ENCODE measurements at regions not wholly inside any gene's neighbourhood (a gene's known extent, or its start where the extent isn't known, plus 50 kb on each side); places are given as distances from the start of the nearest gene placed in this dataset.

DNA sequence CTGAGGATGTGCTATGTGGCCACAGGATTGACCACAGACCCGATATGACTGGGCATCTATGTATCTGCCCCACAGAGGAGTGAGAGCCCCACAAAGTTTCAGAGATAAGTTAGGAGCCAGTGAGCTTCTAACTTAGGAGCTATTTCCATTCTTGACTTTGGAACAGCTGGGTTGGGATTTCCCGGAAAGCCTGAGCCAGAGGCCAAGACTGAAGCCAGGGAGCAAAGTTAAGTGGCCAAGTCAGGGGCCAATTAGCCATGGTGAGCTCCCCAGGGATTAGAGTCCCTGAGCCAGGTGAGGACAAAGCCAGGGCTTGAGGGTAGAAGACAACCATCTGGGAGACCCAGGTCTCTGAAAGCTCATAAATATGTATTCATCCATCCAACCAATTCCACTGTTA is 143.6 kb downstream of the MAFB start:
- TF ChIP-seq, protein P1, sequence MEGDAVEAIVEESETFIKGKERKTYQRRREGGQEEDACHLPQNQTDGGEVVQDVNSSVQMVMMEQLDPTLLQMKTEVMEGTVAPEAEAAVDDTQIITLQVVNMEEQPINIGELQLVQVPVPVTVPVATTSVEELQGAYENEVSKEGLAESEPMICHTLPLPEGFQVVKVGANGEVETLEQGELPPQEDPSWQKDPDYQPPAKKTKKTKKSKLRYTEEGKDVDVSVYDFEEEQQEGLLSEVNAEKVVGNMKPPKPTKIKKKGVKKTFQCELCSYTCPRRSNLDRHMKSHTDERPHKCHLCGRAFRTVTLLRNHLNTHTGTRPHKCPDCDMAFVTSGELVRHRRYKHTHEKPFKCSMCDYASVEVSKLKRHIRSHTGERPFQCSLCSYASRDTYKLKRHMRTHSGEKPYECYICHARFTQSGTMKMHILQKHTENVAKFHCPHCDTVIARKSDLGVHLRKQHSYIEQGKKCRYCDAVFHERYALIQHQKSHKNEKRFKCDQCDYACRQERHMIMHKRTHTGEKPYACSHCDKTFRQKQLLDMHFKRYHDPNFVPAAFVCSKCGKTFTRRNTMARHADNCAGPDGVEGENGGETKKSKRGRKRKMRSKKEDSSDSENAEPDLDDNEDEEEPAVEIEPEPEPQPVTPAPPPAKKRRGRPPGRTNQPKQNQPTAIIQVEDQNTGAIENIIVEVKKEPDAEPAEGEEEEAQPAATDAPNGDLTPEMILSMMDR (IDR thresholded peaks at IDR 0.05; ENCODE audit: poor library complexity): no peak
- TF ChIP-seq EZH2 (IDR thresholded peaks at IDR 0.05; ENCODE audit: borderline replicate concordance) (no peak), EZH2phosphoT487 (IDR thresholded peaks at IDR 0.05; ENCODE audit: low read depth, severe bottlenecking, unreplicated experiment) (no peak)
- Histone ChIP-seq H3K9me2 (replicated peaks; ENCODE audit: insufficient read depth) (no peaks in the 10 kb centered on the region), H3K27ac (no peak overlapping the region), H4K20me1 (ENCODE audit: insufficient read depth, poor library complexity, severe bottlenecking) (no peaks in the 10 kb centered on the region), H3K4me3 (no peak overlapping the region), H3K36me3 (replicated peaks; ENCODE audit: insufficient read depth, low read depth) (no peaks in the 10 kb centered on the region), H3K4me1 (ENCODE audit: insufficient read depth) (no peaks in the 10 kb centered on the region), H3K79me2 (no peaks in the 10 kb centered on the region), H3K4me2 (no peak overlapping the region), H3K9me3 (ENCODE audit: low read depth) (no peaks in the 10 kb centered on the region), H3K27me3 (peaks cover 2% of the 10 kb centered on the region), H2AFZ (no peak overlapping the region)
- no peak for DNase-seq (ENCODE audit: low spot score)
- 92% methylated on average over 2 of the region's 2 CpGs for WGBS (ENCODE audit: low lambda C conversion rate, missing lambda C conversion rate)

- WGBS (ENCODE audit: low lambda C conversion rate, missing lambda C conversion rate): 75% methylated on average over 2 of the region's 2 CpGs
- no peak for TF ChIP-seq EZH2phosphoT487 (IDR thresholded peaks at IDR 0.05; ENCODE audit: low read depth, severe bottlenecking, unreplicated experiment)
- TF ChIP-seq, protein P1 (IDR thresholded peaks at IDR 0.05; ENCODE audit: poor library complexity): no peak
- no peak for TF ChIP-seq EZH2 (IDR thresholded peaks at IDR 0.05; ENCODE audit: borderline replicate concordance)
- Histone ChIP-seq H3K9me2 (replicated peaks; ENCODE audit: insufficient read depth) (no peaks in the 10 kb centered on the region), H3K79me2 (no peaks in the 10 kb centered on the region), H3K4me1 (ENCODE audit: insufficient read depth) (no peaks in the 10 kb centered on the region), H4K20me1 (ENCODE audit: insufficient read depth, poor library complexity, severe bottlenecking) (no peaks in the 10 kb centered on the region), H3K36me3 (replicated peaks; ENCODE audit: insufficient read depth, low read depth) (no peaks in the 10 kb centered on the region), H3K27ac (no peak overlapping the region), H3K4me2 (no peak overlapping the region), H3K9me3 (ENCODE audit: low read depth) (no peaks in the 10 kb centered on the region), H2AFZ (no peak overlapping the region), H3K27me3 (peaks cover 7% of the 10 kb centered on the region), H3K4me3 (no peak overlapping the region)
- no peak for DNase-seq (ENCODE audit: low spot score)
Observed at GRCh38 chr20:40542065-40542464, 147.0 kb downstream of the MAFB start.

DNA sequence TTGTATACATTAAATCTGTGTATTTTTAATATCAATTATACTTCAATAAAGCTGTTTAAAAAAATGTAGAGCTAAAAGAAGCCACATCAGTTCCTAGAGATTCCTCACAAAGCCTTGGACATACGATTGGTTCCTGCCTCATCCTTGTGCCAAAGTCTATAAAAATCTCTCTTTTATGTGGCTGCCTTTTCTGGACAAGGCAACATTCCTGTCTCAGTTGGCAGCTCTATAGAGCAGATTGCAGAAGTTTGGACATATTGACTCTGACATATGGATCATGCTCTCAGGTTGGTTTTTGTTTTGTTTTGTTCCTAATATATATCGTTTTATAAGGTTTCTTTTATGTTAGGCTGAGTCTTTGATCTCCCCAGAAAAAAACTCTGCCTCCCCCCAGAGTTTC is 148.9 kb downstream of the MAFB start:
- Histone ChIP-seq H3K79me2 (no peaks in the 10 kb centered on the region), H3K9me2 (replicated peaks; ENCODE audit: insufficient read depth) (no peaks in the 10 kb centered on the region), H3K4me1 (ENCODE audit: insufficient read depth) (no peaks in the 10 kb centered on the region), H3K9me3 (ENCODE audit: low read depth) (no peaks in the 10 kb centered on the region), H3K27me3 (peaks cover 7% of the 10 kb centered on the region), H4K20me1 (ENCODE audit: insufficient read depth, poor library complexity, severe bottlenecking) (no peaks in the 10 kb centered on the region), H3K4me2 (no peak overlapping the region), H3K27ac (no peak overlapping the region), H3K4me3 (no peak overlapping the region), H2AFZ (no peak overlapping the region), H3K36me3 (replicated peaks; ENCODE audit: insufficient read depth, low read depth) (no peaks in the 10 kb centered on the region)
- no peak for DNase-seq (ENCODE audit: low spot score)
- no peak for TF ChIP-seq EZH2 (IDR thresholded peaks at IDR 0.05; ENCODE audit: borderline replicate concordance)
- TF ChIP-seq, protein P1 (IDR thresholded peaks at IDR 0.05; ENCODE audit: poor library complexity): no peak
- TF ChIP-seq EZH2phosphoT487 (IDR thresholded peaks at IDR 0.05; ENCODE audit: low read depth, severe bottlenecking, unreplicated experiment): no peak
- 52% methylated on average over 2 of the region's 2 CpGs for WGBS (ENCODE audit: low lambda C conversion rate, missing lambda C conversion rate)

DNA sequence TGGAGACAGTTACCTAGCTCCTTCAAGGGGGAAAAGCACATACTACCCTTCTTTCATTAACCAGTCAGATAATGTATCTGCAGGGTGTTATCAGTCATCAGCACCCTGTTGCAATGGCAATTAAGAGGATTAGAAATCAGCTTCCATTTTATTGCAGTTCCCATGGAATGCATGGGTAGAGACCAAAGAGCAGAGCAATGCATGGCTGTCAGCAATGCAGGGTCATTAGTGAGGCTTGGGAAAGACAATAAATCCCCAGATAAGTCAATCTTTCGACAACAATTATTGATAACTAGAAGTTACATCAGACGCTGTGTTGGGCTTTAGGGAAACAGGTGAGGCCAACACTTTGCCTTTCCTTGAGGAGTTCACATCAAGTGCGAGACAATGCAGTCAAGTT is 150.9 kb downstream of the MAFB start:
- Histone ChIP-seq H4K20me1 (ENCODE audit: insufficient read depth, poor library complexity, severe bottlenecking) (no peaks in the 10 kb centered on the region), H3K9me3 (ENCODE audit: low read depth) (no peaks in the 10 kb centered on the region), H3K27ac (no peak overlapping the region)

More for the DNA sequence above, 150.9 kb downstream of the MAFB start:
- Histone ChIP-seq H3K4me1 (ENCODE audit: insufficient read depth) (no peaks in the 10 kb centered on the region), H2AFZ (no peak overlapping the region), H3K36me3 (replicated peaks; ENCODE audit: insufficient read depth, low read depth) (no peaks in the 10 kb centered on the region), H3K27me3 (peaks cover 9% of the 10 kb centered on the region), H3K4me3 (no peak overlapping the region), H3K9me2 (replicated peaks; ENCODE audit: insufficient read depth) (no peaks in the 10 kb centered on the region), H3K4me2 (no peak overlapping the region), H3K79me2 (no peaks in the 10 kb centered on the region)
- 58% methylated on average over 3 of the region's 3 CpGs for WGBS (ENCODE audit: low lambda C conversion rate, missing lambda C conversion rate)
- TF ChIP-seq EZH2phosphoT487 (IDR thresholded peaks at IDR 0.05; ENCODE audit: low read depth, severe bottlenecking, unreplicated experiment): no peak
- TF ChIP-seq EZH2 (IDR thresholded peaks at IDR 0.05; ENCODE audit: borderline replicate concordance): no peak
- TF ChIP-seq, protein P1 (IDR thresholded peaks at IDR 0.05; ENCODE audit: poor library complexity): no peak
- DNase-seq (ENCODE audit: low spot score): no peak
